Upper lobe of right lung (tissue), 1 donor: ENCODE measurements at regions not wholly inside any gene's neighbourhood (a gene's known extent, or its start where the extent isn't known, plus 50 kb on each side); places are given as distances from the start of the nearest gene placed in this dataset.
A peak's percentile ranks its signal among the peaks of the same experiment; 100 is the strongest.

Experiments used
- ATAC-seq: fragments of 200-7000 bp; cut with Tn5 transposase; one replicate; pipeline ENCODE4 v1.9.1; 2020; ENCODE audit warnings: mild to moderate bottlenecking, moderate library complexity
- DNase-seq: peaks from one replicate; pipeline ENCODE4 v3.0.0-alpha.2; 2020
- H3K27ac ChIP-seq: fragments of 200-600 bp; one replicate; pipeline ENCODE4 v1.8.0; 2022
- H3K27me3 ChIP-seq: fragments of 200-600 bp; one replicate; pipeline ENCODE4 v1.8.0; 2022; ENCODE audit warnings: mild to moderate bottlenecking
- H3K36me3 ChIP-seq: fragments of 200-600 bp; one replicate; pipeline ENCODE4 v1.8.0; 2022
- H3K4me1 ChIP-seq: fragments of 200-600 bp; one replicate; pipeline ENCODE4 v1.8.0; 2022
- H3K4me3 ChIP-seq: fragments of 200-600 bp; one replicate; pipeline ENCODE4 v1.8.0; 2022; ENCODE audit warnings: mild to moderate bottlenecking
- H3K9me3 ChIP-seq: fragments of 200-600 bp; one replicate; pipeline ENCODE4 v1.8.0; 2022
- CTCF ChIP-seq: fragments of 200-600 bp; IDR thresholded peaks from one replicate; pipeline ENCODE4 v1.8.0; 2022; ENCODE audit warnings: antibody characterized with exemption
- intact Hi-C: fragments of 100-400 bp; cut with DNase I; formaldehyde crosslinking; loops from one replicate; pipeline ENCODE4 v1.11.0; 2022
- donor health status: DM: no; HTN: yes; CAD: no; lungs with severe emphysema.

GRCh38 chr9:21696411-21696871, 106.0 kb upstream of the MTAP start:
- Histone ChIP-seq H3K27me3 (no peaks in the 10 kb centered on the region), H3K27ac (no peak overlapping the region), H3K9me3 (no peaks in the 10 kb centered on the region), H3K4me3 (no peak overlapping the region), H3K4me1 (no peaks in the 10 kb centered on the region), H3K36me3 (no peaks in the 10 kb centered on the region)
- DNase-seq (no peak), ATAC-seq (peak; percentile 9)
- intact Hi-C loops: no loop called here
- TF ChIP-seq CTCF: no peak

GRCh38 chr9:21708260-21708711, 94.2 kb upstream of the MTAP start:
- DNase-seq (no peak), ATAC-seq (no peak)
- TF ChIP-seq CTCF: no peak
- H3K4me3 ChIP-seq: no peak overlapping the region
- H3K27ac ChIP-seq: no peak overlapping the region
- no peaks in the 10 kb centered on the region for H3K9me3 ChIP-seq
- H3K4me1 ChIP-seq: no peaks in the 10 kb centered on the region
- intact Hi-C loops: no loop called here
- peaks cover 5% of the 10 kb centered on the region for H3K27me3 ChIP-seq
- H3K36me3 ChIP-seq: no peaks in the 10 kb centered on the region

- no peak for DNase-seq
- Histone ChIP-seq H3K4me3 (no peak overlapping the region), H3K4me1 (no peaks in the 10 kb centered on the region), H3K36me3 (no peaks in the 10 kb centered on the region), H3K27me3 (peaks cover 5% of the 10 kb centered on the region), H3K9me3 (no peaks in the 10 kb centered on the region), H3K27ac (no peak overlapping the region)
- ATAC-seq: no peak
- TF ChIP-seq CTCF: no peak
- intact Hi-C loops: no loop called here
Measured at GRCh38 chr9:21708856-21709255, 93.6 kb upstream of the MTAP start.

GRCh38 chr9:21709464-21710058, 92.9 kb upstream of the MTAP start:
- H3K36me3 ChIP-seq: no peaks in the 10 kb centered on the region
- H3K27ac ChIP-seq: no peak overlapping the region
- H3K9me3 ChIP-seq: no peaks in the 10 kb centered on the region
- peaks cover 5% of the 10 kb centered on the region for H3K27me3 ChIP-seq
- DNase-seq (no peak), ATAC-seq (peak; percentile 94)
- no peak overlapping the region for H3K4me3 ChIP-seq
- intact Hi-C loops: no loop called here
- H3K4me1 ChIP-seq: no peaks in the 10 kb centered on the region
- TF ChIP-seq CTCF: peak; percentile 88

GRCh38 chr9:21710548-21711191, 91.8 kb upstream of the MTAP start:
- intact Hi-C loops: no loop called here
- no peaks in the 10 kb centered on the region for H3K36me3 ChIP-seq
- H3K27me3 ChIP-seq: peaks cover 5% of the 10 kb centered on the region
- H3K4me1 ChIP-seq: no peaks in the 10 kb centered on the region
- no peak for DNase-seq
- H3K4me3 ChIP-seq: no peak overlapping the region
- no peak overlapping the region for H3K27ac ChIP-seq
- H3K9me3 ChIP-seq: no peaks in the 10 kb centered on the region
- no peak for ATAC-seq
- no peak for TF ChIP-seq CTCF
